ENCODE measurements at regions not wholly inside any gene's neighbourhood (a gene's known extent, or its start where the extent isn't known, plus 50 kb on each side); places are given as distances from the start of the nearest gene placed in this dataset.

DNA sequence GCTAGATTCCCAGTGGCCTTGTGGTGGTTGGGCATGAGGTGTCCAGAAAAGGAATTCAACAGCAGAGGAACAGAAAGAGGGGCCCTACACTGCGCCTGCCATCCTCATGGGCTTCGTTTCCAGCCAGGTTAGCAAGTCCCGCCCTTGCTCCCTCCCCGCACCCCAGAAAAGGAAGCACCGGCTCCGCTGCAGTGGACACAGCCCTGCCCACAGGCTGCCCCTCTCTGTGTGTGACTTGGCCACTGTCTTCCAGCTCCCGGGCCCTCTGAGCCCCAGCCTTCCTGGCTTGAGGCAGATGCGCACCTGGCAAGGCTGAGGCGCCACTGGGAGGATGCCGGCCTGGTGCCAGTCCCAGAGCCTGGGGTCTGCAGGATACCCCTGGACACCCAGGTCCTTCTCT, 305.0 kb upstream of the IRX4 start:
- no peak for DNase-seq (ENCODE audit: low read depth)

DNA sequence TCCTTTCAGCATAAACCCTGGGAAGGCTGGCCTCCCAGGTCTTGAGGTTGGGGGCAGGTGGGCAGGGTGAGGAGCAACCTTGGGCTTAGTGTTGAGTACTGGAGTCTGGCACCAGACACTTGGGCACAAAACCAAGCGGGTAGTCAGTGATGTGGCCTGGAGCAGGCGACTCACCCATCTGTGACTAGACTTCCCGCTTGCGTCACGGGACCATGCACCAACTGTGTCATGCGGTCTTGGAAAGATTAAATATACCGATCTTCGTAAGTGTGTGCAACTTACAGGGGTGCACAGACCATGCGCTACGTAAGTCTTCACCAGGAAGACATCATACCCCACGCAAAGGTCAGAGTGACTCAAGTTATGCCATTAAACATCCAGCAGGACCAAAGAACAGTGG, 304.4 kb upstream of the IRX4 start:
- peak; percentile 70 for DNase-seq (ENCODE audit: low read depth)

DNA sequence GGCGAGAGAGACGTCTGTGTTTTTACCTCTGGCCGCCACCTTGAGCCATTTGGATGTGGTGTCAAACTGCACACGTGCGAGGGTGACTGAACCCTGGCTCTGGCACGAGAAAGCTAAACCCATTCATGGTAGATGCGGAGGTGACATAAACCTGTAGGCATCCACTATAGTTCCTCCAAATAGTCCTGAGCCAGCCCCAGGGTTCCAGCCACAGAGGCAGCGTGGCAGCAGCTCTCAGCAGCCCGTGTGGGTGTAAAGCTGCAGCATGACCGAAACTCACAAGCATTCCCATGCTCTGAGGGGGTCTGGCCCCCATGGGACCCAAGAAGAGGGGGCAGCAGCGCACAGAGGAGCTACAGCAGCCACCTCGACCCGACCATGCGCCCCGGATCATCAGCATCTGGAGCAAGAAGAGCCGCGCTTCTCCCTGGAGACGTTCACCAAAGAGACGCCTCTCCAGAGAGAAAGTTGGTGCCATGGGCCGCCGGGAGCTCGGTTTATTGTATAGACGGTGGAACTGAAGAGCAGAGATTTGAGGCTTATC, 303.8 kb upstream of the IRX4 start:
- DNase-seq (ENCODE audit: low read depth) = peak; percentile 15

DNA sequence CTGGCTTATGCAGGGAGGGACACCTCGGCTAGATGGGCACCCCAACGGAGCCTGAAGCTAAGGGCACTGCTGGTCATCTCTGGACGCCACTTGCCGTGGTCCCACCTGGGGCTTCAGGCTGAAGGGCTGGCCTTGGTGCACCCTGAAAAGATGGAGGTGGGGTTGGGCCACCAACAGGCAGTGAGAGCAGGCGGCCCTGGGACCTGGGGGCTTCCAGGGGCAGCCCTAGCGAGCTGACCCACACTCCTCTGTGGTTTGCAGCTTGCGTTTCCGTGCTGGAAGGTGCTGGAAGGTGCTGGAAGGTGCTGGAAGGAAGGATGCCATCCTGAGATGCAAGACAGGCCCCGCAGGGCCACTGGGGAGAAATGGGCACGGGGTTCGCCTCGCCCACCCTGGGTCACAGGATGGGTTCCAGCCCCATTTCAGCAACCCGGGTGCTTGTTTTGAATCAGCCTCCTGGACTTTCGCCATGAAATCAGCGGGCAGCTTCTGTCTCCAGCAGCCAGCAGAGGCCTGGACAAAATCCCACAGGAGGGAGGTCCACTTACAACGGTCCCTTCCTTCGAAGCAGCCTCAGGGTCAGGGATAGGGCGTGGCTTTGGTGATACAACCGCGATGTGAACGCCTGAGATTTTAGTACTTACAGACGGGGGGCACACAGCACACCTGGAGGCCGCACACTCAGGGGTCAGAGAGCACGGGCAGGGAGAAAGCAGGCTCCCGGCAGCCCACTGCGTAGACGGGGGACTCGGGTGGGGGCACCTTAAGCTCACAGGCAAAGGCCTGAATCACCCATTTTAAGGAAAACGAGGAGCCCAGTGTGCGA, 303.1 kb upstream of the IRX4 start:
- DNase-seq (ENCODE audit: low read depth) = peak; percentile 2

DNA sequence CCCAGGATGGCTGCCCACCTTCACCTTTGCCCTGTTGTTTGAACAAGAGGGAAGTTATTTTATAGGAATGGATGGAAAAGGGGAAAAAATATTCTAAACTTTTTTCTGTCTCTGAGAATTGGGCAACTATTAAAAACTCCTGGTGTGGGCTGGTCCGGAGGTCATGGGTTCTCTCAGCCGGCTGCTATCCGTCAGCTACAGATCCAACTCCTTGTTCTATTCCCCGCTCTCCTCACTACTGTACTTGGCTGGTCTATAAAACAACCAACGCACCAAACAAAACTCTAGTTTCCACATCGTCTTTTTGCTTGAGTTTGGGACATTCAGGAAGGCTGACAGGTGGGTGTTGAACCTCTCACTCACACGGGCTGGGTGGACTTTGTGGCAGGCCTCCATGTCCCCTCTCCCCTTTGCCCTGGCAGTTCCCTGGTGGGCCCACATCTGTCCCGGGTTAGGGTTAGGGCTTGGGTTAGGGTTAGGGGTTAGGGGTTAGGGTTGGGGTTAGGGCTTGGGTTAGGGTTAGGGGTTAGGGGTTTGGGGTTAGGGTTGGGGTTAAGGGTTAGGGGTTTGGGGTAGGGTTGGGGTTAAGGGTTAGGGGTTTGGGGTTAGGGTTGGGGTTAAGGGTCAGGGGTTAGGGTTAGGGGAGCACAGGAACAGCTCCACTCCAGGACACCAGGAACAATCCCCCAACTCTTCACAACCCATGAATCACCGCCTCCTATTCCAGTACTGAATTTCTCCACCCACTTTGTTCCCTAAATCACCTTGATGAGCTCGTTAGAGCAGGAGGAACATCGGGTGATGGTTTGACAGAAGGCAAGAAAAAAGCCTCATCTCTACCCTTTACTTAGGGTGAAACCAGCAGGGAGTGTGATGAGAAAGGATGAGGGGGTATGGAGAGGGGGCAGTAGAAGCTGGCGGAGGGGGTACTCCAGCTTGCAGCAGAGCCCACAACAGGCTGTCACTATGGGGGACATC, 302.1 kb upstream of the IRX4 start:
- peak; percentile 1 for DNase-seq (ENCODE audit: low read depth)

DNA sequence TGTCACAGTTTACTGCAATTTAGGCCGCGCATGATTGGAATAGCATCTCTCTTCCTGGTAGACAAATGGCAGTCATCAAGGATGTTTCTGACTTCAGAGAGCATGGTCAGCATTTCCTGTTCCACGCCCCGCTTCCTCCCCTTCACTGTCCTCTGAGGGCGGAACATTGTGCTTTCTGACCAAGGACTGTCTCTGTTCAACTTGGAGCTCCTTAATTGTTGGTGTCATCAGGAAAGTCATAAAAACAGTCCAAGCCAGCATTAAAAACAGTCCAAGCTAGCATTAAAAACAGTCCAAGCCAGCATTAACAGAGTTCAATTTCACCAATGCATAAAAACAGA, 301.3 kb upstream of the IRX4 start:
- DNase-seq (ENCODE audit: low read depth) = no peak

DNA sequence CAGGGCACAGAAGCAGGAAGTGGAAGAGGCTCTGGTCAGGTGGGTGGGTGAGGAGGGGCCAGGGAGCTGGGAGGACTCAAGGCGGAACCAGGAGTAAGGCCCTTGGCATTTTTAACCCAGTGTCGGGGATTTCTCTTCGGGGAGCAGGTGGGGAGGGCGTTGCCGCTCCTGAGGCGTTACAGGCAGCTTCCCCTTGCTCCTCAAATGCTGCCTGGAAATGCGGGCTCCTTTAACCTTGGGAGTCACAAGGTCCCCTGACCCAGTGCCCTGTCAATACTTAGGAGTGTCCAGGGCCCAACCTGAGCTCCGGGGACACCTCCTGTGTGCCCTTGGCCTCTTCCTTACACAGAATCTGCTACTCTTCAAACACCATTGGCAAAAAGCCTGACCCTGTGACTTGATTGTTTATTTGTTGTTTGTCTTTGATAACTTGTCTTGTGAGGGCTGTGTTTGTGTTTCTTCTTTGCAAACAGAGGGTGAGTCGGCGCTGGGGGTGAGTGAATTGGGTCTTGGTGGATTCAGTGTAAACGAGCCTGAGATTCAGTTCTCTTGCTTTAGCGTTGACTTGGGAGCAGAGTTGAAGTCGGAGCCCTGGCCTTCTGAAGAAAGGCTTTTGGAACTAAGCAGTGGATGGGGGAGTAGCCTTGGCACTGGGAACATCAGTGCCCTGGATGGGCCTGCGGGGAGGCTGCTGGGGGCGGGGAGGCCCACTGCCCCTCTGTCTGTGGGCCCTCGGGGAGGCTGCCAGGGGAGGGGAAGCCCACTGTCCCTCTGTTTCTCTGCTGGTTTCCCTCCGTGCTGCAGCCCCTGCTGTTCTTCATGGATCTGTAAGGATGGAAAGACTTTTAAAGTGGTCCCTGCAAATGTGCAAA, 300.7 kb upstream of the IRX4 start:
- no peak for DNase-seq (ENCODE audit: low read depth)

DNA sequence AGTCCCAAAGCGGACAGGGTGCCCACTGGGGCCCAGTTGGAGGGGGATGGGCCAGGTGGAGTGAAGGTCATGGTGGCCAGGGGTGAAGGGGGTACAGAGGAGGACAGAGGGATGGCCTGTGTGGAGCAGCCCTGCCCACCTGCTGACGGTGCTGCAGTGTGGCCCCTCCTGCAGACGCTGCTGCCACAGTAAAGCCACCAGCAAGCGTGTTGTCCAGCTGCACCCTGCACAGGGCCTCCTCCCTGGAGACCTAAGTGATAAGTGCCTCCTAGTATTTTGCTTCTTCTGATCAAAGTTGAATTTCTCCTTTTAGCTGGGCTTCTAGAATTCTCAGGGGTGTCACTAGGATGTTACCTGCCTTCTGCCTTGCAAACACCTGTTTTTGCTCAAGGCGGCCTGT, 299.3 kb upstream of the IRX4 start:
- no peak for DNase-seq (ENCODE audit: low read depth)

DNA sequence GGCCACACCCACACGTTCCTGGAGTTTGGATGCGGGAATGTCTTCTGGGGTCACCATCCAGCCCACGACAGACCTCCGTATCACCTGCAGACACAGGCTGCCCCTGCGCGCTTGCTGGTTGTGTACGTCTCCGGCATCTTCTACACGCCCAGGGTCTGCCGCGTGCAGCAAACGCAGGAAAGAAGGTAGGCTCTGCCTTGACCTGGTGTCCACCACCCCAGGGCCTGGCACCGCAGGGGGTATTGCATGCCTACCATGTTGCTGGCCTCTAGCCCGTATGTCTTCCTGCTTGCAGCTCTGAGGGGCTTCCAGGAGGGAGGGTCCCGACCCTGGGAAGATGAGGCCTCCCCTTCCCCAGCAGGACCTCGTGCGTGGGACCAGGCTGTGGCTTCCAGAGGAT, 298.8 kb upstream of the IRX4 start:
- DNase-seq (ENCODE audit: low read depth) = no peak

DNA sequence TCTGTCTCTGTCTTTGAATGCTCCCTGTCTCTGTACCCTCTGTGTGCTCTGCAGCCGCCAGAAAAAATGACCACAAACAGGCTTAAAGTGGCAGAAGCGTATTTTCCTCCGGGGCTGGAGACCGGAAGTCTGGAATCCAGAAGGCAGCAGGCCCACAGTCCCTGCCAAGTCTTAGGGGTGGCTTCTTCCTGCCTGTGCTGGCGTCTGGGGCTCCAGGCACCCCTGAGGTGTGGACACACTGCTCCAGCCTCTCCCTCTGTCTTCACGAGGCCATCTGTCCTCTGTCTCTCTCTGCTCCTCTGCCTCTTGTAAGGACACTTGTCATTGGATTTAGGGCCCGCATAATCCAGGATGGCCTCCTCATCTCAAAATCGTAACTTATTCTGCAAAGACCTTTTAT, 298.4 kb upstream of the IRX4 start:
- no peak for DNase-seq (ENCODE audit: low read depth)

DNA sequence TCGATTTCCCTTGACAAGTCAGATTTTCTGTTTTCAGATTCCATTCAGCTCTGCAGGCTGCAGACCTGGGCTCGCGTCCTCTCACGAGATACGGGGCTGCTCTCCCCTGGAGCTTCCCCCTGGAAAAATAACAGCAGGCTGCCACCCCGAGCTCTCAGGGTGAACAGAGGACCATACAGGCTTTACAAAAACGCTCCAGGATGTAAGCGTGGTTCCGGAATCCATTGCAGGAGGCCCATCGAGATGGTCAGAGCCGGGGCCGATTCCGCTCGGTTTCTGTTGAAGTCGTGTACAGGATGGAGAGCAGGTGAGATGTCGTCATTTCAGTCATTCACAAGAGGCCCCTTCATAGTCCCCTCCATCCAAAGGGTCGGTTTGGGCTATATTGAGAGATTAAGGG, 297.7 kb upstream of the IRX4 start:
- DNase-seq (ENCODE audit: low read depth) = no peak

DNA sequence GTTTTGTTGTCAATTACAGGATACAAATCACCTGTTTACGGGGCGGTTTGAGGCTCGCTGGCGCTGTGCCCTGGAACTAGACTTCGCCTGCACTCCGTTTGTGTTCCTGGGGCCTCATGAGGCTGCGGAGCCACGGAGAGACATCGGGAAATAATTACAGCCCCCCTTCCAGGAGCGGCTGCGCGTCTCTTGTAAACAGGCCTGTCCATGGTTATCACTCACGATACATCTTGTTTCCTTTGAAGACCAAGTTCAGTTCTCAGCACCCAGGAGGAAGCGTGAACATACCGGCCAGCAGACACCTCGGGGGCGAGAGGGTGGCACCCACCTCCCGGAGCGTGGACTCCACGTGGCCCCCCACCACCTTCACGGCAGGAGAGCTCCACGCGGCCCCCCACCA, 297.1 kb upstream of the IRX4 start:
- DNase-seq (ENCODE audit: low read depth) = no peak

DNA sequence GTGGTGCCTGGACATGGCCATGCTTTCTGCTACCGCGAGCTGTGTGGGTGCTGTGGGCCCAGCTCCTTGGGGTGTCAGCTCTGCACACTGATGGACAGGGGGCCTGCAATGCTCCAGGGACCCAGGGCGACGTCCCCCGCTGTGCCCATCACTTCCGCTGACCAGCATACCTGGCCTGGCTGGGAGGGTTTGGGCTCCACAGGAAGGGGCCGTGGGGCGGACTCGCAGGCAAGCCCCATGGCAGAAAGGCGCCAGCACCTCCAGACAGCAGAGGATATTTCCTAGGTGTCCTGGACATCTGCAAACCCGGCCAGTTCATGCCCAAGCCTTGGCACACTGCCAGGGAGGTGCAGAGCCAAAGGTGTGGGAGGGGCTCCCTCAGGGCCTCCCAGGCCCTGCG, 295.8 kb upstream of the IRX4 start:
- no peak for DNase-seq (ENCODE audit: low read depth)

DNA sequence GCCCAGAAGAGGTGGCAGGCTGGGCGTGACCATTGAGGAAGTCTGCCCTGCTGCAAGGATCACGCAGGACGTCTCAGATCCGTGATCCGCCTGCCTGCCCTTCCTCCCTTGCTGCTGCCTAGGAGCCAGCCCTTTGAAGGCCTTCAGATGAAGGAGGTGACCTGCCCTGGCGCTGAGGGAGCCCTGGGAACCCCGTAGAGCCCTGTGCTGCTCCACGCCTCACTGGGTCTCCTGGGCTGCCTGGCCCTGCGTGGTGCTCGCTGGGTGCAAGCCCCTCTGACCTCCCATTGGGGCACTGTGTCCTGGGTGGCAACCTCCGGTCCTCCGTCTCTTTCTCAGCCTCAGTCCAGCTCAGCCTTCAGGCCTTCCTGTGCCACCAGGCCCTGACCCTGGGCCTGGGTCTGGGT, 295.3 kb upstream of the IRX4 start:
- DNase-seq (ENCODE audit: low read depth) = no peak

DNA sequence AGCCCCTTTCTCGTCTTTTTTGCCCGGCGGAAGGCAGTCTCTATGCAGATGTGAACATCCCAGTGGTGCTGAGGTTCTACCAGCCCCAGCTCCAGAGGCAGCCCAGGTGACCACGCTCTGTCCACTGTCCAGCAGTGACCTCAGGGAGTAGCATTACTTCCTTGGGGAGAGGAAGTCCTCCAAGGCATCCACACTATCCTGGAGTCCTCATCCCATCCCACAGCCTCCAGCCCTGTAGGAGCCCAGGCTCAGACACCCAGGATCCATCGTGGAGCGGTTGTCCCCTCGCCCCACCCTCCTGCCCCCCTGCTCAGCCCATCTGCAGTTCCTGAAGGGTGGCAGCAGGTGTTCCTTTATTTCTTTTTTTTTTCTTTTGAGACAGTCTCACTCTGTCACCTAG, 294.5 kb upstream of the IRX4 start:
- no peak for DNase-seq (ENCODE audit: low read depth)

DNA sequence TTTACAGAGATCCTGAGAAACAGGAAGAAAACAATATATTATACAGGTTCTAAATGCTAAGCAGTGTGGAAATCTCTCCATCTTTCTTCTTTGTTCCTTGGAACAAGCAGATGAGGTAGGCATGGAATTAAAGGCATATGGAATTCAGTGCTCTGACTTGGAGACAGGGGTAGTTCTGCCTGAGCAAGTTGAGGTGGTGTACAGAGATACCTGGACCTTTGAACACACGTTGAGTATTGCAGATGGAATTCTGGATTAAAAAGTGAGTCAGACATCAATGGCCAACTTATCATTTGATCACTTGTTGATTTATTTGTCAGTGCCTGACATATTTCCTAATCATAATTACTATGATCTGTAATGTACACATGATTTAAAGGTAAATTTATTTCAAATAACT, 293.9 kb upstream of the IRX4 start:
- DNase-seq (ENCODE audit: low read depth) = no peak

DNA sequence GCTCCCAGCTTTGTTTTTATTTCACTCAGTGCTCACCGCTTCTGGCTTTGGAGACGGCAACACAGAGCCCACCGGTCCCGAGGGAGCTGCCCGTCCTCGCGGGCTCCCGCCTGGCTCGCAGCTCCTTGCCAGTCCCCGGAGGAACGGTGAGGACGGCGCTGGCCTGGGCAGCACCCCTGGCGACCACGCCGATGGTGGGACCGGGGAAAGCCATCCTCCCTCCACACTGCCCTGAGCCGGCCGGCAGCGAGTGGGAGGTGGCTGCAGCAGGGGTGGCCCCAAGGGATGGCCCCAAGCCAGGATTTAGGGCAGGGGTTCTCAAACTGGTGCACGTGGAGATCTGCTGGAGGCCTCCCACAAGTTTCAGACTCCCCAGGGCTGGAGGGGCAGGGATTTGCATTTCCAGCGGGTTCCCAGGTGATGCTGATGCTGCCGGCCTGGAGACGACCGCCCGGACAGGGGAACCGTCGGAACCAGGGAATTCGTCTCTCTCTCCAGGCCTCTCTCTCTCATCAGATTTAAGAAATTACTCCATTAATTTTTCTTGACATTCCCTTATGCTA, 293.2 kb upstream of the IRX4 start:
- DNase-seq (ENCODE audit: low read depth) = no peak

DNA sequence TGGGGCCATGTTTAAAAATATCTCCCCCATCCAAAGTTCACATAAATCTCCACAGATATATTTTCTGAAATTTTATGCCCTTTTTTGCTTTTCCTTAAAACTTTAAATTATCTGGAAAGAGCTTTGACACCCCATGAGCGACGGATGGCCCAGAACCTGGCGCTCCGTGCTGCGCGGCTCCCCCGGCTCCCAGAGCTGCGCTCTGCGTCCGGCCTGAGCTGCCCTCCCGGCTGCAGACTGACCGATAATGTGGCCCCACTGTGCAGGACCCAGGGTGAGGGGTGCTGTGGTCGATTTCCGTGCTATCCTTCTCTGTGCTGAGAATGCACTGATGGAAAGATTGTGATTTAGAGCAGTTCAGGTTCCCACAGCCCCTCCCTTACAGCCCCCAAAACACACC, 292.3 kb upstream of the IRX4 start:
- DNase-seq (ENCODE audit: low read depth) = no peak

DNA sequence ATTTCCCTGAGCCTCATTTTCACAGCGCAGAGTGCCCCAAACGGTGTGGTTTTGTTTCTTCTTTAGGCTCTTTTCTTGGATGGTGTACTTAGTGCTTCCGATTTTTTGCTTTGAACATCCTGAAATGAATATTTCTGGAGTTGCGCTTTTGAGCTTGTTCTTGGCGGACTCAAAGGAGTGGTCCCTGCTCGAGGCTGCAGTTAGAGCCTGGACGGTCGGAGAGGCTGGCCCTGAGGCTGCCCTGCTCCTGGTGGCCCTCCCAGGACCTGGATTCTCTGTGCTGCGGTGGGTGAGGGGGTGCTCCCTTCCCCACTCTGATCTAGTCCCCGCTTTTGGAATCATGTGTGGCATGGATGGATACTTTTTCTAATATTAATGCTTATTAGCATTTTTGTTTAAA, 291.8 kb upstream of the IRX4 start:
- DNase-seq (ENCODE audit: low read depth) = no peak

DNA sequence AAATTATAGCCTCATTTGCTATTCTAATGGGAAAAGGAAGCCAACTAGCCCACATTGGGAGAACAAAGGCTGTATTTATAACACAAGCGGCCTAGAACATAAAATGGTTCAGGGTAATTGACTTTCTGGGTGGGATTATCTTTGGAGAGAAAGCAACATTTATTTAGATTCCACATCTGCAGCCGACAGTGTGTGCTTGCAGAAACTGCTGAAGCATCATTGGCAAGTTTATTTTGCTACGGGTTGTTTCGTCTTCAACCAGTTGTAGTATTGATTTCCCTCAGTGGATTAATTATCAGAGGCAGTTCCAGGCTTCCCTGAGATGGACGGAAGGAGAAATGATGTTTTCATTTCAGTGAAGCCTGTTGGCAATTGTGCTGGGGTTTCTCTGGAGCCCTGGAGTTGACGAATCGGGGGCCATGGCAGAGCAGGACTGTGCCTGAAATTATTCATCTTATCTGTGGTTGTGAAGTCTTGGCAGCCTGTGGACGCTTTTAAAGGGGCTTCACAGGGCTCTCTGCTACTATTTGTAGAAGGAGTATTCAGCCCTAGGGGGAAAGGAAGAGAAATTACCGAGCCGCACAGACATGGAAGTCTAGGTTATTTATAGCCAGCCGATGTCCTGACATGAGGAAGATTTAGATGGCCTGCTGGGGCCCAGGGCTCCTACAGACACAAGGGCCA, 290.6 kb upstream of the IRX4 start:
- DNase-seq (ENCODE audit: low read depth) = no peak

DNA sequence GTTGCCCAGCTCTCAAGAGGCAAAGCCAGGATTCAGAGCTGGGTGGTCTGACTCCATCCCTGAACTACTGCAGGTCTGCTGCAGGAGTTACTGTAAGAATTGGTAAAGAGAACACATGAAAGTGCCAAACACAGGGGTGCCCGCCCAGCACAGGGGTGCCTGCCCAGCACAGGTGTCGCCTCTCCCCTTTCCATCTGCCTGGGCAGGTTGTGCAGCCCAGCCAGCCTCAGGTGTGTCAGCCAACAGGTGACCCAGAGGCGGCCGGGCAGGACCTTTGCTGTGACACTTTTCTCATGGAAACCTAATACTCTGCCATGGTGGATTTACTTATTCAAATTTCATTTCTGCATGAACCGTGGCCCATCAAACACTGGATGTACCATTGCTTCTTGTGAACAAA, 289.7 kb upstream of the IRX4 start:
- DNase-seq (ENCODE audit: low read depth) = no peak
